Suprapubic skin (tissue), 4 donors: ENCODE measurements at regions not wholly inside any gene's neighbourhood (a gene's known extent, or its start where the extent isn't known, plus 50 kb on each side); places are given as distances from the start of the nearest gene placed in this dataset.

ENCODE experiments used
- DNase-seq, 2 donors: peaks; one replicate each; pipeline ENCODE4 v3.0.0-alpha.2; 2019; ENCODE audit warnings: low spot score in 2 of 2
- H3K27ac ChIP-seq: fragments of 200-600 bp; sonication (generic); one replicate; pipeline ENCODE4 v1.5.1; 2019
- H3K27me3 ChIP-seq: fragments of 200-600 bp; sonication (generic); one replicate; pipeline ENCODE4 v1.5.1; 2019
- H3K36me3 ChIP-seq: fragments of 200-600 bp; sonication (generic); one replicate; pipeline ENCODE4 v1.5.1; 2019
- H3K4me1 ChIP-seq: fragments of 200-600 bp; sonication (generic); one replicate; pipeline ENCODE4 v1.5.1; 2019
- H3K4me3 ChIP-seq: fragments of 200-600 bp; sonication (generic); one replicate; pipeline ENCODE4 v1.5.1; 2019; ENCODE audit warnings: mild to moderate bottlenecking
- H3K9me3 ChIP-seq: fragments of 200-600 bp; sonication (generic); one replicate; pipeline ENCODE4 v1.5.1; 2019
- EP300 ChIP-seq: sonication (generic); formaldehyde crosslinking; IDR thresholded peaks from one replicate; pipeline ENCODE4 v1.6.1; 2017; ENCODE audit warnings: antibody characterized with exemption
- POLR2A ChIP-seq, 2 donors: fragments of 450-650 bp; IDR thresholded peaks; one replicate each; pipeline ENCODE4 v1.6.1; 2017; ENCODE audit warnings: antibody characterized with exemption in 2 of 2, mild to moderate bottlenecking in 2 of 2, moderate library complexity in 2 of 2
- POLR2AphosphoS5 ChIP-seq, 3 donors: sonication (generic); formaldehyde crosslinking; IDR thresholded peaks; one replicate each; pipeline ENCODE4 v1.6.1; 2017; ENCODE audit warnings: antibody characterized with exemption in 3 of 3
- WGBS: methylation state at CpG from one replicate; pipeline ENCODE4 v1.1.5; 2018; 5-methylcytosine and 5-hydroxymethylcytosine counted together
- TF ChIP-seq, protein P1 (sequence below), 2 donors: fragments of 200-600 bp in 1 of 2; fragments of 450-650 bp in 1 of 2; sonication (generic) in 1 of 2; IDR thresholded peaks; one replicate each; pipeline ENCODE4 v1.5.1; 2016 to 2019; ENCODE audit warnings: antibody characterized with exemption in 2 of 2, mild to moderate bottlenecking in 1 of 2, moderate library complexity in 1 of 2

DNA sequence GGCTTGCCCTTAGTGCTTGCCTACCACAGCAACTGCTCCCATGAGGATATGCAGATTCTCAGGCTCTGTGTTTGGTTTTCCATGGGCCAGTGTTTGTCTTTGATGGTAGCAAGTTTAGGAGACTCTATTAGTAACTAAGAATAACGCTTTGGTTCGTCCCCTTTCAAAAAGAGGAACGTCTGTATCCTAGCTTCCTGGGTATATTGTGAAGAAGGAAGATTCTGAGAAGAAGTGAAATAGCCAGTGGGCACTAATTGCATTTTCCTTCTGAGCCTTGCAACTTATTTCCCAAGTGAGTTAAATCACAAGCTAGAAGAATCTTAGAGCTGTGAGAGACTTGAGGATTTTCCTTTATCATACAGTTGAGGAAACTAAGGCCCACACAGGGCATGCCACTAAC is 376.8 kb downstream of the PIK3R1 start:
- Histone ChIP-seq H3K9me3 (no peaks in the 10 kb centered on the region), H3K27ac (no peak overlapping the region), H3K27me3 (no peaks in the 10 kb centered on the region), H3K4me3 (no peak overlapping the region), H3K36me3 (no peaks in the 10 kb centered on the region), H3K4me1 (peaks cover 12% of the 10 kb centered on the region)
- no peak for TF ChIP-seq EP300
- TF ChIP-seq POLR2AphosphoS5 (IDR thresholded peaks at IDR 0.05) = no peak
- TF ChIP-seq POLR2A (IDR thresholded peaks at IDR 0.05) = no peak
- no peak for DNase-seq
- WGBS = 86% methylated on average over 3 of the region's 3 CpGs

DNA sequence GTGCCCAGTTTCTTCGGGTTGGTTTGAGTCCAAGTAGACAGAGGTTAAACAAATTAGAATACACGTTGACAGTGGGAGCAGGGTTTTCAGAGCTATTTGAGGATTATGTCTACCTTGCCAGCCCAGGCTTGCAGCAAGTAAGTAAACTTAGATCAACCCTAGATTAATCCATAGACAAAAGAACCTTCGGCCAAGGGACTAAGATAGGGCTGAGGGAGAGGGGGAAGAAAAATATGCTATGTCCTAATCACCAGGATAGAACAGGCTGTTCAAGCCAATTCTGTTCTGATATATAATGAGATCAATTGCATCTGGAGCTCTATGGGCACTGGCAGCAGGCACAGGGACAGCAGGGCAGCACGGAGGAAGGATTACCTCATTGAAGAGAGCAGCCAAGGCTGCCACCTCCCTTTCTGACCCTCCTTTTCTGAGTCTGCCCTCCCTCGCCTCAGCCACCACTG is 377.7 kb downstream of the PIK3R1 start:
- no peak for DNase-seq

DNA sequence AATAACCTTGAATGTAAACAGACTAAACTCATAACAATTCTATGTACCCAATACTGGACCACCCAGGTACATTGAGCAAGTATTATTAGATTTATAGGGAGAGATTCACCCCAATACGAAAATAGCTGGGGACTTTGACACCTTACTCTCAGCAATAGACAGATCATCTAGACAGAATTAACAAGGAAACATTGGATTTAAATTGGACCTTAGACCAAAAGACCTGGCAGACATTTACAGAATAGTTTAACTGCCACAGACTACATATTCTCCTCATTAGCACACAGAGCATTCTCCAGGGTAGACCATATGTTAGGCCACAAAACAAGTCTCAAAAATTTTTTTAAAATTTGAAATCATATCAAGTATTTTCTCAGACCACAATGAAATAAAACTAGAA is 397.4 kb downstream of the PIK3R1 start:
- no peak for TF ChIP-seq POLR2A (IDR thresholded peaks at IDR 0.05)
- no peak for TF ChIP-seq EP300
- TF ChIP-seq, protein P1, sequence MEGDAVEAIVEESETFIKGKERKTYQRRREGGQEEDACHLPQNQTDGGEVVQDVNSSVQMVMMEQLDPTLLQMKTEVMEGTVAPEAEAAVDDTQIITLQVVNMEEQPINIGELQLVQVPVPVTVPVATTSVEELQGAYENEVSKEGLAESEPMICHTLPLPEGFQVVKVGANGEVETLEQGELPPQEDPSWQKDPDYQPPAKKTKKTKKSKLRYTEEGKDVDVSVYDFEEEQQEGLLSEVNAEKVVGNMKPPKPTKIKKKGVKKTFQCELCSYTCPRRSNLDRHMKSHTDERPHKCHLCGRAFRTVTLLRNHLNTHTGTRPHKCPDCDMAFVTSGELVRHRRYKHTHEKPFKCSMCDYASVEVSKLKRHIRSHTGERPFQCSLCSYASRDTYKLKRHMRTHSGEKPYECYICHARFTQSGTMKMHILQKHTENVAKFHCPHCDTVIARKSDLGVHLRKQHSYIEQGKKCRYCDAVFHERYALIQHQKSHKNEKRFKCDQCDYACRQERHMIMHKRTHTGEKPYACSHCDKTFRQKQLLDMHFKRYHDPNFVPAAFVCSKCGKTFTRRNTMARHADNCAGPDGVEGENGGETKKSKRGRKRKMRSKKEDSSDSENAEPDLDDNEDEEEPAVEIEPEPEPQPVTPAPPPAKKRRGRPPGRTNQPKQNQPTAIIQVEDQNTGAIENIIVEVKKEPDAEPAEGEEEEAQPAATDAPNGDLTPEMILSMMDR (IDR thresholded peaks at IDR 0.05) = no peak
- TF ChIP-seq POLR2AphosphoS5 (IDR thresholded peaks at IDR 0.05) = no peak
- 78% methylated on average over 1 of the region's 1 CpG for WGBS
- Histone ChIP-seq H3K36me3 (no peaks in the 10 kb centered on the region), H3K4me1 (no peaks in the 10 kb centered on the region), H3K27me3 (no peaks in the 10 kb centered on the region), H3K4me3 (no peak overlapping the region), H3K9me3 (peaks cover 12% of the 10 kb centered on the region), H3K27ac (no peak overlapping the region)
- no peak for DNase-seq

More for the DNA sequence above, 377.7 kb downstream of the PIK3R1 start:
- 52% methylated on average over 5 of the region's 5 CpGs for WGBS
- Histone ChIP-seq H3K4me1 (peaks cover 12% of the 10 kb centered on the region), H3K27ac (no peak overlapping the region), H3K36me3 (no peaks in the 10 kb centered on the region), H3K9me3 (no peaks in the 10 kb centered on the region), H3K27me3 (no peaks in the 10 kb centered on the region), H3K4me3 (no peak overlapping the region)
- TF ChIP-seq EP300 = no peak
- TF ChIP-seq, protein P1 (IDR thresholded peaks at IDR 0.05) = no peak
- TF ChIP-seq POLR2A (IDR thresholded peaks at IDR 0.05) = no peak
- TF ChIP-seq POLR2AphosphoS5 (IDR thresholded peaks at IDR 0.05) = no peak

DNA sequence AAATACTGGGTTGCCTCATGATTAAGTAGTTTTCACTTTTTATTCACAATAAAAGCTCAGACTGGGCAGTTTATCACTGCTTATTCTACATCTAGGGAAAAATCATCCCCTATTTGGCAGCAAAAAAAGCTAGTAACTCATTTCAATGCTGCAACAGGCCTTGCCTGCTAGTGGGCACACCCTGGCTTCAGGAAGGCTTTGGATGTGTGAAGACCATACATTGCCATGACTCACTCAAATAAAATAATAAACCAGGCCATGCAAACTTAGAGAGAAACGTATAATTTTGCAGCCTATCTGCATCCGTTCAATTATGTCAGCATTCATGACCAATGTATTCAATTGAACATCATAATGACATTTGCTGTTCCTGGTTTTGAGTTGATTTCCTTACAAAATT is 402.9 kb downstream of the PIK3R1 start:
- DNase-seq = no peak

DNA sequence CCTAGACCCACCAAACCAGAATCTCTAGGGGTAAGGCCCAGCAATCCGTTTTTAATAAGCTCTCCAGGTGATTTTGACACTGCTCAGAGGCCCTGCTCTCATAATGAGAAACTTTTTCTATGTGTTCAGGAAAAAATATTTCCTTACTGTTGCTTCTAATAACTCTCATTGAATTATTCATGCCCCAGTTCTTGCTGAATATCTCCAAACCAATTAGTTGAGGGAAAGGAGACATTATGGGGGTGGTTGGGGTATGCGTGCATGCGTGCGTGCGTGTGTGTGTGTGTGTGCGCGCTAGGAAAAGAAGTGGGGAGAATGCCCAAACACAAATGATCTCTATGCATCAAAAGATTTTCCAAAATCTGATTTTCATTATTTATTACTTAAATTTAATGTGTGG is 411.4 kb downstream of the PIK3R1 start:
- Histone ChIP-seq H3K27me3 (no peaks in the 10 kb centered on the region), H3K9me3 (no peaks in the 10 kb centered on the region), H3K27ac (no peak overlapping the region), H3K4me1 (no peaks in the 10 kb centered on the region), H3K4me3 (no peak overlapping the region), H3K36me3 (no peaks in the 10 kb centered on the region)
- DNase-seq = no peak
- TF ChIP-seq, protein P1 (IDR thresholded peaks at IDR 0.05) = no peak
- TF ChIP-seq POLR2AphosphoS5 (IDR thresholded peaks at IDR 0.05) (no peak), POLR2A (IDR thresholded peaks at IDR 0.05) (no peak), EP300 (no peak)
- 92% methylated on average over 7 of the region's 7 CpGs for WGBS

More for the DNA sequence above, 402.9 kb downstream of the PIK3R1 start:
- H3K36me3 ChIP-seq = no peaks in the 10 kb centered on the region
- H3K4me3 ChIP-seq = no peak overlapping the region
- TF ChIP-seq EP300 (no peak), POLR2AphosphoS5 (IDR thresholded peaks at IDR 0.05) (no peak), POLR2A (IDR thresholded peaks at IDR 0.05) (no peak)
- TF ChIP-seq, protein P1 (IDR thresholded peaks at IDR 0.05) = no peak
- H3K9me3 ChIP-seq = no peaks in the 10 kb centered on the region
- H3K4me1 ChIP-seq = no peaks in the 10 kb centered on the region
- H3K27ac ChIP-seq = no peak overlapping the region
- 83% methylated on average over 2 of the region's 2 CpGs for WGBS
- H3K27me3 ChIP-seq = no peaks in the 10 kb centered on the region
